Neural cell (in vitro differentiated cells): ENCODE measurements at regions not wholly inside any gene's neighbourhood (a gene's known extent, or its start where the extent isn't known, plus 50 kb on each side); places are given as distances from the start of the nearest gene placed in this dataset.

Experiments used
- H2AFZ ChIP-seq: fragments of 200-600, 300-800 bp; sonication (generic), shearing (Covaris generic); 2 replicates; pipeline ENCODE4 v1.6.0; 2014; ENCODE audit warnings: low read depth, mild to moderate bottlenecking, antibody characterized with exemption, low read length, moderate library complexity
- H3F3A ChIP-seq: fragments of 200-600 bp; shearing (Covaris generic); 2 replicates; pipeline ENCODE4 v1.6.1; 2016; ENCODE audit warnings: mild to moderate bottlenecking, moderate library complexity, mixed read lengths, antibody characterized with exemption, low read length; ENCODE audit not compliant: insufficient read depth, poor library complexity, severe bottlenecking
- H3K27ac ChIP-seq: fragments of 200-600, 300-800 bp; sonication (generic), shearing (Covaris generic); 2 replicates; pipeline ENCODE4 v1.5.1; 2014; ENCODE audit warnings: mild to moderate bottlenecking, low read length, moderate library complexity
- H3K27me3 ChIP-seq: fragments of 300-800, 200-600 bp; sonication (generic), shearing (Covaris generic); 2 replicates; pipeline ENCODE4 v1.6.0; 2014; ENCODE audit warnings: mild to moderate bottlenecking, low read depth, low read length, moderate library complexity; ENCODE audit not compliant: insufficient read depth
- H3K36me3 ChIP-seq: fragments of 300-800, 200-600 bp; sonication (generic), shearing (Covaris generic); 2 replicates; pipeline ENCODE4 v1.5.1; 2014; ENCODE audit warnings: mild to moderate bottlenecking, antibody characterized with exemption, low read length, moderate library complexity; ENCODE audit not compliant: insufficient read depth
- H3K4me2 ChIP-seq: fragments of 300-800, 200-600 bp; sonication (generic), shearing (Covaris generic); 2 replicates; pipeline ENCODE4 v1.6.0; 2014; ENCODE audit warnings: mild to moderate bottlenecking, low read length
- H3K4me3 ChIP-seq: fragments of 300-800, 200-600 bp; sonication (generic), shearing (Covaris generic); 2 replicates; pipeline ENCODE4 v1.5.1; 2014; ENCODE audit warnings: mild to moderate bottlenecking, low read length, moderate library complexity
- H3K79me2 ChIP-seq: fragments of 200-600 bp; shearing (Covaris generic); replicated peaks from 2 replicates; pipeline ENCODE4 v1.6.0; 2014; ENCODE audit warnings: mild to moderate bottlenecking, low read length, moderate library complexity; ENCODE audit not compliant: insufficient read depth
- H3K9ac ChIP-seq: fragments of 300-800, 200-600 bp; sonication (generic), shearing (Covaris generic); 2 replicates; pipeline ENCODE4 v1.6.1; 2016; ENCODE audit warnings: mild to moderate bottlenecking, low read length, mixed read lengths
- H3K9me2 ChIP-seq: fragments of 200-600 bp; shearing (Covaris generic); 2 replicates; pipeline ENCODE4 v1.6.1; 2016; ENCODE audit warnings: mild to moderate bottlenecking, low read length, mixed read lengths; ENCODE audit not compliant: insufficient read depth
- H3K9me3 ChIP-seq: fragments of 200-600, 300-800 bp; sonication (generic), shearing (Covaris generic); 2 replicates; pipeline ENCODE4 v1.6.1; 2016; ENCODE audit warnings: mild to moderate bottlenecking, mixed run types, low read length, moderate library complexity, mixed read lengths
- H4K20me1 ChIP-seq: fragments of 200-600 bp; shearing (Covaris generic); 2 replicates; pipeline ENCODE4 v1.6.1; 2016; ENCODE audit warnings: mild to moderate bottlenecking, mixed run types; ENCODE audit not compliant: insufficient read depth
- EP300 ChIP-seq: fragments of 450-650 bp; conservative IDR thresholded peaks from 2 replicates; pipeline ENCODE4 v1.6.1; 2014; ENCODE audit warnings: antibody characterized with exemption, mild to moderate bottlenecking, moderate library complexity; ENCODE audit not compliant: poor library complexity, severe bottlenecking
- EZH2 ChIP-seq: fragments of 200-600, 300-800 bp; shearing (Covaris generic), sonication (generic); IDR thresholded peaks from 2 replicates; pipeline ENCODE4 v1.6.1; 2014; ENCODE audit warnings: antibody characterized with exemption, low read length, borderline replicate concordance, mild to moderate bottlenecking; ENCODE audit not compliant: insufficient read depth, poor library complexity, severe bottlenecking
- MXI1 ChIP-seq: fragments of 450-650 bp; conservative IDR thresholded peaks from 2 replicates; pipeline ENCODE4 v1.6.1; 2014; ENCODE audit warnings: antibody characterized with exemption, mild to moderate bottlenecking; ENCODE audit not compliant: poor library complexity, severe bottlenecking
- POLR2AphosphoS5 ChIP-seq: IDR thresholded peaks from 2 replicates; pipeline ENCODE4 v1.6.1; 2012
- RAD21 ChIP-seq: fragments of 450-650 bp; conservative IDR thresholded peaks from 2 replicates; pipeline ENCODE4 v1.6.1; 2014; ENCODE audit warnings: antibody characterized with exemption, mild to moderate bottlenecking, moderate library complexity
- SMC3 ChIP-seq: fragments of 450-650 bp; conservative IDR thresholded peaks from 2 replicates; pipeline ENCODE4 v1.6.1; 2014; ENCODE audit warnings: antibody characterized with exemption, mild to moderate bottlenecking, moderate library complexity; ENCODE audit not compliant: poor library complexity
- TAF1 ChIP-seq: IDR thresholded peaks from 2 replicates; pipeline ENCODE4 v1.6.1; 2012; ENCODE audit warnings: low read depth
- TF ChIP-seq, protein P1 (sequence below): fragments of 450-650 bp; IDR thresholded peaks from 2 replicates; pipeline ENCODE4 v1.5.1; 2014; ENCODE audit warnings: antibody characterized with exemption, mild to moderate bottlenecking, moderate library complexity; ENCODE audit not compliant: poor library complexity, severe bottlenecking
- TF ChIP-seq, protein P2 (sequence below): IDR thresholded peaks from 2 replicates; pipeline ENCODE4 v1.6.1; 2012; ENCODE audit warnings: borderline replicate concordance

DNA sequence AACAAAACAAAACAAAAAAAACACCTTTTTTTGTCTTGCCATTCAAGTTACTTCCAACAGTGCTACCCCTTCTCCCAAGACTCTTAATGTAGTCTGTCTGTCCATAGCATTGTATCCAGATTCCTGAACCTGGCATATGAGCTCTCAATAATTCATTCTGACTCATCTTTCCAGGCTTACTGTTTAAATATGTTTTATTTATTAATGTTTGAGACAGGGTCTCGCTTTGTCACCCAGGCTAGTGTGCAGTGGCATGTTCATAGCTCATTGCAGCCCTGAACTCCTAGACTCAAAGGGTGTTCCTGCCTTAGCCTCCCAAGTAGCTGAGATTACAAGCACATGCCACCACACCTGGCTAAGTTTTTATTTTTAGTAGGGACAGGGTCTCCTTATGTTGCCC lies 208.0 kb upstream of the DMRT1 start:
- Histone ChIP-seq H3F3A (no peaks in the 10 kb centered on the region), H3K9me3 (no peaks in the 10 kb centered on the region), H3K9ac (no peak overlapping the region), H3K9me2 (no peaks in the 10 kb centered on the region), H3K27me3 (no peaks in the 10 kb centered on the region), H2AFZ (no peak overlapping the region), H3K79me2 (no peaks in the 10 kb centered on the region), H3K4me2 (no peak overlapping the region), H3K4me3 (no peak overlapping the region), H3K36me3 (no peaks in the 10 kb centered on the region), H3K27ac (no peak overlapping the region), H4K20me1 (no peaks in the 10 kb centered on the region)
- TF ChIP-seq SMC3: no peak
- TF ChIP-seq, protein P1, sequence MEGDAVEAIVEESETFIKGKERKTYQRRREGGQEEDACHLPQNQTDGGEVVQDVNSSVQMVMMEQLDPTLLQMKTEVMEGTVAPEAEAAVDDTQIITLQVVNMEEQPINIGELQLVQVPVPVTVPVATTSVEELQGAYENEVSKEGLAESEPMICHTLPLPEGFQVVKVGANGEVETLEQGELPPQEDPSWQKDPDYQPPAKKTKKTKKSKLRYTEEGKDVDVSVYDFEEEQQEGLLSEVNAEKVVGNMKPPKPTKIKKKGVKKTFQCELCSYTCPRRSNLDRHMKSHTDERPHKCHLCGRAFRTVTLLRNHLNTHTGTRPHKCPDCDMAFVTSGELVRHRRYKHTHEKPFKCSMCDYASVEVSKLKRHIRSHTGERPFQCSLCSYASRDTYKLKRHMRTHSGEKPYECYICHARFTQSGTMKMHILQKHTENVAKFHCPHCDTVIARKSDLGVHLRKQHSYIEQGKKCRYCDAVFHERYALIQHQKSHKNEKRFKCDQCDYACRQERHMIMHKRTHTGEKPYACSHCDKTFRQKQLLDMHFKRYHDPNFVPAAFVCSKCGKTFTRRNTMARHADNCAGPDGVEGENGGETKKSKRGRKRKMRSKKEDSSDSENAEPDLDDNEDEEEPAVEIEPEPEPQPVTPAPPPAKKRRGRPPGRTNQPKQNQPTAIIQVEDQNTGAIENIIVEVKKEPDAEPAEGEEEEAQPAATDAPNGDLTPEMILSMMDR: no peak
- no peak for TF ChIP-seq RAD21
- TF ChIP-seq EZH2: no peak
- no peak for TF ChIP-seq EP300
- TF ChIP-seq TAF1: no peak
- TF ChIP-seq MXI1: no peak
- TF ChIP-seq POLR2AphosphoS5: no peak
- TF ChIP-seq, protein P2, sequence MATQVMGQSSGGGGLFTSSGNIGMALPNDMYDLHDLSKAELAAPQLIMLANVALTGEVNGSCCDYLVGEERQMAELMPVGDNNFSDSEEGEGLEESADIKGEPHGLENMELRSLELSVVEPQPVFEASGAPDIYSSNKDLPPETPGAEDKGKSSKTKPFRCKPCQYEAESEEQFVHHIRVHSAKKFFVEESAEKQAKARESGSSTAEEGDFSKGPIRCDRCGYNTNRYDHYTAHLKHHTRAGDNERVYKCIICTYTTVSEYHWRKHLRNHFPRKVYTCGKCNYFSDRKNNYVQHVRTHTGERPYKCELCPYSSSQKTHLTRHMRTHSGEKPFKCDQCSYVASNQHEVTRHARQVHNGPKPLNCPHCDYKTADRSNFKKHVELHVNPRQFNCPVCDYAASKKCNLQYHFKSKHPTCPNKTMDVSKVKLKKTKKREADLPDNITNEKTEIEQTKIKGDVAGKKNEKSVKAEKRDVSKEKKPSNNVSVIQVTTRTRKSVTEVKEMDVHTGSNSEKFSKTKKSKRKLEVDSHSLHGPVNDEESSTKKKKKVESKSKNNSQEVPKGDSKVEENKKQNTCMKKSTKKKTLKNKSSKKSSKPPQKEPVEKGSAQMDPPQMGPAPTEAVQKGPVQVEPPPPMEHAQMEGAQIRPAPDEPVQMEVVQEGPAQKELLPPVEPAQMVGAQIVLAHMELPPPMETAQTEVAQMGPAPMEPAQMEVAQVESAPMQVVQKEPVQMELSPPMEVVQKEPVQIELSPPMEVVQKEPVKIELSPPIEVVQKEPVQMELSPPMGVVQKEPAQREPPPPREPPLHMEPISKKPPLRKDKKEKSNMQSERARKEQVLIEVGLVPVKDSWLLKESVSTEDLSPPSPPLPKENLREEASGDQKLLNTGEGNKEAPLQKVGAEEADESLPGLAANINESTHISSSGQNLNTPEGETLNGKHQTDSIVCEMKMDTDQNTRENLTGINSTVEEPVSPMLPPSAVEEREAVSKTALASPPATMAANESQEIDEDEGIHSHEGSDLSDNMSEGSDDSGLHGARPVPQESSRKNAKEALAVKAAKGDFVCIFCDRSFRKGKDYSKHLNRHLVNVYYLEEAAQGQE: no peak

DNA sequence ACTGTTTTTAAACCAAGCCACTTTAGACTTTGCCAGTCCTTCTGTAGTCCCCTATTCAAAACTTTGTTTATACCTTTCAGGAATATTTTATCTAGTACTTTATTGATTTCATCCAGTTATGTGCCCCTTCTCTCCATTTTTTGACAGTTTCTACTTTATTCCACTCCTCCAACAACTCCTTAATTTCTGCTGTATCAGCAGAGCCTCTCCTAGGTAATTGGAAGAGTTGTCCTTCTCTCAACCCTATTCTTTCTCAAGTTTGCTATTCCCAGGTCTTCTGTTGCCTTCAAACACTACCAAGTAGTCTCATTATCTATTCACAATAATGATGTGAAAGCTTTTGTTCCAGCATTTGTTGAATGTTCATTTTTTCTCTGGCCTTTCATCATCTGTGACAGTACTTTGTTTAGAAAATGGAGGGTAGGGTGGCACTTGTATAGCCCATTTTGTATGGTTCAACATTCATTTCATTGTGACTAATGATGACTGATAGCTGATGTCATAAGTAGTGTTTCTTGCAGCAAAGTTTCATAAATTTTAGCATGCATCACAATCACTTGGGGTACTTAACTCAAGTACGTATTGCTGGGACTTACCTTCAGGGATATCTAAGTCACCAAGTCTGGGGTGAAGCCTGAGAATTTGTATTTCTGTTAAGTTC lies 204.4 kb upstream of the DMRT1 start:
- H3K27me3 ChIP-seq: no peaks in the 10 kb centered on the region
- H2AFZ ChIP-seq: no peak overlapping the region
- H3K79me2 ChIP-seq: no peaks in the 10 kb centered on the region
- H3K27ac ChIP-seq: no peak overlapping the region
- H3K9me2 ChIP-seq: no peaks in the 10 kb centered on the region
- no peaks in the 10 kb centered on the region for H4K20me1 ChIP-seq
- H3K9me3 ChIP-seq: no peaks in the 10 kb centered on the region
- H3K4me2 ChIP-seq: no peak overlapping the region
- H3F3A ChIP-seq: no peaks in the 10 kb centered on the region
- no peaks in the 10 kb centered on the region for H3K36me3 ChIP-seq
- H3K9ac ChIP-seq: no peak overlapping the region
- TF ChIP-seq EZH2: no peak
- TF ChIP-seq RAD21: no peak
- TF ChIP-seq TAF1: no peak
- TF ChIP-seq MXI1: no peak
- TF ChIP-seq, protein P2: no peak
- no peak overlapping the region for H3K4me3 ChIP-seq
